Adrenal gland (tissue), 5 donors: ENCODE measurements at regions not wholly inside any gene's neighbourhood (a gene's known extent, or its start where the extent isn't known, plus 50 kb on each side); places are given as distances from the start of the nearest gene placed in this dataset.

ENCODE experiments used
- CTCF ChIP-seq, 6 experiments: fragments of 450-650 bp in 4 of 6; fragments of 200-600 bp in 2 of 6; sonication (generic) in 1 of 6; IDR thresholded peaks; 1 replicate in 5 of 6; 2 replicates in 1 of 6; pipeline versions ENCODE4 v1.5.1 to v1.8.0; 2016 to 2021; ENCODE audit warnings: antibody characterized with exemption in 6 of 6, mild to moderate bottlenecking in 2 of 6, moderate library complexity in 1 of 6
- POLR2A ChIP-seq, 2 donors: fragments of 450-650 bp; IDR thresholded peaks; one replicate each; pipeline ENCODE4 v1.6.1; 2017; ENCODE audit warnings: antibody characterized with exemption in 2 of 2, mild to moderate bottlenecking in 2 of 2, moderate library complexity in 1 of 2
- donor health status: DM: no; HTN: no; CAD: no.

DNA sequence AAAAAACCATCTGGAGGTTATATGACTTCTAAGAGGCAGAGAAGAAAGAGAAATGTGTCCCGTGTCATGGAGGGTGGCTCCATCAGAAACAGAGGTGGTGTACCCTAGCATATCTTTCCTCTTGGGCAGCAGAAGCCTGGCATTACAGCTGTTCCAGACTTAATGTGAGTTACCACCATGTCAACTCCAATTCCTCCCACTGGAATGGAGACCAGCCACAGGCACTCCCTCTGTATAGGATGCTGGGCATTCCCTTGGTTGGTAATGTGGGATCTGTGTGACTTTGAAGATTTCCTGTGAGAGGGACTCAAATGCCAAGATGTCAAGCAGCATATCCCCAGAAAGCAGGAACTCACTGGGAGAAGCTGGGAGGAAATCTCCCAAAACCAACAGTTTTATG is 77.1 kb upstream of the COG2 start:
- TF ChIP-seq CTCF (IDR thresholded peaks at IDR 0.05) (no peak), POLR2A (IDR thresholded peaks at IDR 0.05) (no peak)
